Stomach (tissue), 4 donors: ENCODE measurements at regions not wholly inside any gene's neighbourhood (a gene's known extent, or its start where the extent isn't known, plus 50 kb on each side); places are given as distances from the start of the nearest gene placed in this dataset.

Experiments used
- EP300 ChIP-seq: sonication (generic); formaldehyde crosslinking; IDR thresholded peaks from one replicate; pipeline ENCODE4 v1.6.1; 2017; ENCODE audit warnings: antibody characterized with exemption
- POLR2A ChIP-seq, 4 donors: fragments of 450-650 bp; IDR thresholded peaks; one replicate each; pipeline ENCODE4 v1.6.1; 2016; ENCODE audit warnings: antibody characterized with exemption in 4 of 4, control low read depth in 2 of 4, mild to moderate bottlenecking in 1 of 4, moderate library complexity in 1 of 4
- POLR2AphosphoS5 ChIP-seq, 3 donors: sonication (generic); formaldehyde crosslinking; IDR thresholded peaks; one replicate each; pipeline ENCODE4 v1.6.1; 2016; ENCODE audit warnings: antibody characterized with exemption in 3 of 3
- TF ChIP-seq, protein P1 (sequence below), 7 experiments: fragments of 450-650 bp in 4 of 7; fragments of 200-600 bp in 3 of 7; sonication (generic) in 3 of 7; IDR thresholded peaks; one replicate each; pipeline ENCODE4 v1.5.1; 2016 to 2019; ENCODE audit warnings: antibody characterized with exemption in 7 of 7, control low read depth in 2 of 7, mild to moderate bottlenecking in 1 of 7

DNA sequence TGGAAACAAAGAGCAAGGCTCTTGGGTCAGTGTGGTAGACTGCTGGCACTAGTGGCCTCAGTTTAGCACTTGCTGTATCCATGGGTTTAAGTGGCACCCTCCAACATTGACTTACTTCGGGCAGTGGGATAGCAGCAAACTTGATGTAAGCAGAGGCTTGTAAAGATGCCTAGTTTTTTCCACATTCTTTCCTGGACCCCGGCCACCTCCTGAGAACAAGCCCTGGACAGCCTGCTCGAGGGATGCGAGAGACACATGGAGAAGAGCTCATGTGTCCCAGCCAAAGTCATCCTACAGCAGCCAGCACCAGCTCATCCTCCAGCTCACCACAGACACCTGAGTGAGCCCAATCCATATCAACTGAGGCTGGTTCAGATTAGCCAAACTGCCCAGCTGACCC, 142.7 kb upstream of the PCBD1 start:
- TF ChIP-seq, protein P1, sequence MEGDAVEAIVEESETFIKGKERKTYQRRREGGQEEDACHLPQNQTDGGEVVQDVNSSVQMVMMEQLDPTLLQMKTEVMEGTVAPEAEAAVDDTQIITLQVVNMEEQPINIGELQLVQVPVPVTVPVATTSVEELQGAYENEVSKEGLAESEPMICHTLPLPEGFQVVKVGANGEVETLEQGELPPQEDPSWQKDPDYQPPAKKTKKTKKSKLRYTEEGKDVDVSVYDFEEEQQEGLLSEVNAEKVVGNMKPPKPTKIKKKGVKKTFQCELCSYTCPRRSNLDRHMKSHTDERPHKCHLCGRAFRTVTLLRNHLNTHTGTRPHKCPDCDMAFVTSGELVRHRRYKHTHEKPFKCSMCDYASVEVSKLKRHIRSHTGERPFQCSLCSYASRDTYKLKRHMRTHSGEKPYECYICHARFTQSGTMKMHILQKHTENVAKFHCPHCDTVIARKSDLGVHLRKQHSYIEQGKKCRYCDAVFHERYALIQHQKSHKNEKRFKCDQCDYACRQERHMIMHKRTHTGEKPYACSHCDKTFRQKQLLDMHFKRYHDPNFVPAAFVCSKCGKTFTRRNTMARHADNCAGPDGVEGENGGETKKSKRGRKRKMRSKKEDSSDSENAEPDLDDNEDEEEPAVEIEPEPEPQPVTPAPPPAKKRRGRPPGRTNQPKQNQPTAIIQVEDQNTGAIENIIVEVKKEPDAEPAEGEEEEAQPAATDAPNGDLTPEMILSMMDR (IDR thresholded peaks at IDR 0.05): no peak
- TF ChIP-seq EP300 (no peak), POLR2A (IDR thresholded peaks at IDR 0.05) (no peak), POLR2AphosphoS5 (IDR thresholded peaks at IDR 0.05) (no peak)
